HepG2 (cell line): ENCODE measurements at regions not wholly inside any gene's neighbourhood (a gene's known extent, or its start where the extent isn't known, plus 50 kb on each side); places are given as distances from the start of the nearest gene placed in this dataset.

Source experiments
- ATAC-seq: fragments of 200-7000 bp; cut with Tn5 transposase; 3 replicates; pipeline ENCODE4 v1.9.1; 2020; ENCODE audit warnings: mild to moderate bottlenecking, moderate library complexity
- BruUV-seq: library from RNA; stranded (reverse); fragments of 400-500 nt; replicated peaks from 2 replicates; lab custom pipeline; 2021; lab: Mats Ljungman, UMichigan
- CTCF ChIA-PET: fragments of 300-600 bp; formaldehyde crosslinking; extraction: SDS; loops from one replicate; lab custom pipeline; 2021; ENCODE audit warnings: low total read pairs, inconsistent platforms, low intra/inter-chr PET ratio; lab: Yijun Ruan, JAX
- POLR2A ChIA-PET: fragments of 350-600 bp; sonication (Branson Sonifier 250); formaldehyde crosslinking; loops from one replicate; lab custom pipeline; 2020; ENCODE audit warnings: antibody characterized with exemption, inconsistent platforms; lab: Yijun Ruan, JAX
- DNase-seq: peaks from one replicate; pipeline ENCODE4 v3.0.0-alpha.2; 2015; ENCODE audit warnings: low spot score
- FAIRE-seq: peaks from 3 replicates; lab custom pipeline; 2011; peaks lifted over from hg19 to GRCh38; lab: Jason Lieb, UNC
- H2AFZ ChIP-seq: one replicate; pipeline ENCODE4 v1.6.1; 2011; ENCODE audit warnings: low read length, inconsistent platforms
- H3K27ac ChIP-seq: fragments of 300-600 bp; 3 replicates; pipeline ENCODE4 v1.8.0; 2011; ENCODE audit warnings: mixed run types, mild to moderate bottlenecking, mixed read lengths, low read length, inconsistent platforms; ENCODE audit not compliant: insufficient read depth; ENCODE audit errors: extremely low read length
- H3K27me3 ChIP-seq, 2 experiments: fragments of 200-600 bp in 1 of 2; 2 replicates in 1 of 2; 3 replicates in 1 of 2; pipeline versions ENCODE4 v1.6.0 to v1.8.0; 2011; ENCODE audit warnings: low read length in 2 of 2, mild to moderate bottlenecking in 2 of 2, moderate library complexity in 2 of 2, inconsistent platforms in 1 of 2; ENCODE audit not compliant: insufficient read depth in 2 of 2, control insufficient read depth in 1 of 2
- H3K36me3 ChIP-seq, 2 experiments: fragments of 200-600 bp in 1 of 2; replicated peaks in 1 of 2; 2 replicates in 1 of 2; 3 replicates in 1 of 2; pipeline versions ENCODE4 v1.5.1 to v1.8.0; 2011; ENCODE audit warnings: low read length in 2 of 2, inconsistent platforms in 1 of 2; ENCODE audit not compliant: insufficient read depth in 2 of 2, control insufficient read depth in 1 of 2
- H3K4me1 ChIP-seq: 2 replicates; pipeline ENCODE4 v1.5.1; 2012; ENCODE audit warnings: low read length, inconsistent platforms; ENCODE audit not compliant: insufficient read depth
- H3K4me2 ChIP-seq: 2 replicates; pipeline ENCODE4 v1.6.0; 2011; ENCODE audit warnings: low read depth, low read length, inconsistent platforms
- H3K4me3 ChIP-seq, 3 experiments: fragments of 200-600 bp in 1 of 3; sonication (generic), shearing (Covaris generic) in 1 of 3; replicated peaks in 1 of 3; 2 replicates each; pipeline ENCODE4 v1.5.1; 2011 to 2016; ENCODE audit warnings: low read length in 3 of 3, inconsistent platforms in 2 of 3, low read depth in 2 of 3, mild to moderate bottlenecking in 2 of 3, control low read depth in 1 of 3, mixed read lengths in 1 of 3; ENCODE audit not compliant: insufficient read depth in 1 of 3
- H3K79me2 ChIP-seq: one replicate; pipeline ENCODE4 v1.6.1; 2011; ENCODE audit warnings: low read length, inconsistent platforms; ENCODE audit not compliant: insufficient read depth
- H3K9ac ChIP-seq: 2 replicates; pipeline ENCODE4 v1.6.0; 2011; ENCODE audit warnings: mild to moderate bottlenecking, low read depth, low read length, inconsistent platforms; ENCODE audit not compliant: insufficient read depth
- H3K9me3 ChIP-seq: 2 replicates; pipeline ENCODE4 v1.5.1; 2012; ENCODE audit warnings: mild to moderate bottlenecking, low read length
- H4K20me1 ChIP-seq: 2 replicates; pipeline ENCODE4 v1.6.0; 2011; ENCODE audit warnings: inconsistent platforms, mild to moderate bottlenecking, low read length, moderate library complexity; ENCODE audit not compliant: insufficient read depth
- ETV6 ChIP-seq: sonication (generic); formaldehyde crosslinking; conservative IDR thresholded peaks from 2 replicates; pipeline ENCODE4 v1.4.0; 2020; ENCODE audit warnings: missing genetic modification reagents
- LBX2 ChIP-seq: sonication (generic); formaldehyde crosslinking; IDR thresholded peaks from 2 replicates; pipeline ENCODE4 v1.5.0; 2020; ENCODE audit warnings: missing genetic modification reagents, mild to moderate bottlenecking, borderline replicate concordance
- MAZ ChIP-seq, 2 experiments: sonication (generic) in 1 of 2; formaldehyde crosslinking in 1 of 2; IDR thresholded peaks; 2 replicates each; pipeline versions ENCODE4 v1.5.0 to v1.6.1; 2012 to 2020; ENCODE audit warnings: low read depth in 2 of 2, mild to moderate bottlenecking in 2 of 2, borderline replicate concordance in 1 of 2, improper control_type of control experiment in 1 of 2, low read length in 1 of 2, missing genetic modification reagents in 1 of 2, moderate library complexity in 1 of 2
- SRSF4 ChIP-seq: fragments of 200-400 bp; formaldehyde crosslinking; IDR thresholded peaks from one replicate; pipeline ENCODE4 v1.6.1; 2018; ENCODE audit warnings: mild to moderate bottlenecking, low read depth, low read length, moderate library complexity; ENCODE audit not compliant: poor library complexity, severe bottlenecking
- TARDBP ChIP-seq: sonication (generic); formaldehyde crosslinking; IDR thresholded peaks from 2 replicates; pipeline ENCODE4 v1.8.0; 2022; ENCODE audit warnings: mild to moderate bottlenecking, missing genetic modification reagents
- ZNF224 ChIP-seq: sonication (generic); formaldehyde crosslinking; IDR thresholded peaks from 2 replicates; pipeline ENCODE4 v1.5.0; 2020; ENCODE audit warnings: mild to moderate bottlenecking, missing genetic modification reagents
- ZNF276 ChIP-seq: sonication (generic); formaldehyde crosslinking; IDR thresholded peaks from 2 replicates; pipeline ENCODE4 v1.4.0; 2020; ENCODE audit warnings: mild to moderate bottlenecking, low read depth, missing genetic modification reagents
- ZNF333 ChIP-seq: sonication (generic); formaldehyde crosslinking; IDR thresholded peaks from 2 replicates; pipeline ENCODE4 v1.4.0; 2020; ENCODE audit warnings: mild to moderate bottlenecking, missing genetic modification reagents, borderline replicate concordance
- ZNF407 ChIP-seq: sonication (generic); formaldehyde crosslinking; IDR thresholded peaks from one replicate; pipeline ENCODE4 v1.5.1; 2020; ENCODE audit warnings: mild to moderate bottlenecking, missing genetic modification reagents; ENCODE audit errors: not compliant biosample characterization
- ZNF44 ChIP-seq: sonication (generic); formaldehyde crosslinking; IDR thresholded peaks from 2 replicates; pipeline ENCODE4 v1.5.1; 2020; ENCODE audit warnings: mild to moderate bottlenecking, missing genetic modification reagents
- ZSCAN5A ChIP-seq: sonication (generic); formaldehyde crosslinking; IDR thresholded peaks from 2 replicates; pipeline ENCODE4 v1.8.0; 2022; ENCODE audit warnings: mild to moderate bottlenecking, missing genetic modification reagents, borderline replicate concordance
- WGBS: methylation state at CpG from one replicate; pipeline ENCODE4 v1.1.6; 2017; ENCODE audit warnings: low lambda C conversion rate; 5-methylcytosine and 5-hydroxymethylcytosine counted together
- in situ Hi-C: cut with HindIII; loops from 2 replicates; pipeline ENCODE4 v1.10.0; 2017; ENCODE audit warnings: low pct_unique_long_range_greater_than_20kb; ENCODE audit not compliant: extremely low pct_ligation_motif_present
- intact Hi-C: fragments of 100-400 bp; cut with micrococcal nuclease; formaldehyde crosslinking; loops from one replicate; pipeline ENCODE4 v1.10.0; 2022; ENCODE audit not compliant: unreplicated experiment

GRCh38 chr5:88999853-89000252 is 116.9 kb upstream of the MEF2C start (continued):
- TF ChIP-seq ZSCAN5A (CRISPR knock-in tag): no peak
- TF ChIP-seq TARDBP (CRISPR knock-in tag): no peak
- TF ChIP-seq ZNF44 (CRISPR knock-in tag): no peak
- TF ChIP-seq ETV6 (CRISPR knock-in tag): no peak
- no peak for TF ChIP-seq LBX2 (CRISPR knock-in tag)
- no peak for TF ChIP-seq SRSF4

- DNase-seq: no peak
- in situ Hi-C loops (no loop called here), intact Hi-C loops (no loop called here)
- WGBS: 9% methylated on average over 2 of the region's 2 CpGs
- ChIA-PET CTCF (no interaction called here), POLR2A (no interaction called here)
- Histone ChIP-seq H3K27ac (no peak overlapping the region), H3K36me3 (no peaks in the 10 kb centered on the region), H3K79me2 (no peaks in the 10 kb centered on the region), H2AFZ (no peak overlapping the region), H3K4me1 (no peaks in the 10 kb centered on the region), H3K27me3 (no peaks in the 10 kb centered on the region), H3K9ac (no peak overlapping the region), H4K20me1 (no peaks in the 10 kb centered on the region), H3K9me3 (no peaks in the 10 kb centered on the region), H3K4me3 (no peak overlapping the region), H3K4me2 (no peak overlapping the region)
- FAIRE-seq: no peak
- no TSS peak for BruUV-seq
- ATAC-seq: no peak
- TF ChIP-seq ZNF224 (CRISPR knock-in tag) (no peak), ZNF333 (CRISPR knock-in tag) (no peak), ZNF407 (CRISPR knock-in tag) (no peak), MAZ (IDR thresholded peaks at IDR 0.05; ENCODE audit: borderline replicate concordance, low read depth, low read length) (no peak), MAZ (CRISPR knock-in tag; IDR thresholded peaks at IDR 0.05; ENCODE audit: low read depth) (no peak), ZNF276 (no peak)
These were observed 115.0 kb upstream of the MEF2C start for GRCh38 chr5:88997937-88998336.
